ENCODE measurements at regions not wholly inside any gene's neighbourhood (a gene's known extent, or its start where the extent isn't known, plus 50 kb on each side); places are given as distances from the start of the nearest gene placed in this dataset.
"Not testable (repeated sequence)": the region's sequence is repeated elsewhere in the genome, so short reads cannot be mapped to it uniquely, and the experiment has no call there.

- DNase-seq = not testable (repeated sequence)
Measured at GRCh38 chr10:23545866-23546265, 107.0 kb downstream of the OTUD1 start.

GRCh38 chr10:23556727-23557440 is 118.0 kb downstream of the OTUD1 start:
- DNase-seq = no peak

GRCh38 chr10:23557777-23558176 is 118.9 kb downstream of the OTUD1 start:
- no peak for DNase-seq

DNA sequence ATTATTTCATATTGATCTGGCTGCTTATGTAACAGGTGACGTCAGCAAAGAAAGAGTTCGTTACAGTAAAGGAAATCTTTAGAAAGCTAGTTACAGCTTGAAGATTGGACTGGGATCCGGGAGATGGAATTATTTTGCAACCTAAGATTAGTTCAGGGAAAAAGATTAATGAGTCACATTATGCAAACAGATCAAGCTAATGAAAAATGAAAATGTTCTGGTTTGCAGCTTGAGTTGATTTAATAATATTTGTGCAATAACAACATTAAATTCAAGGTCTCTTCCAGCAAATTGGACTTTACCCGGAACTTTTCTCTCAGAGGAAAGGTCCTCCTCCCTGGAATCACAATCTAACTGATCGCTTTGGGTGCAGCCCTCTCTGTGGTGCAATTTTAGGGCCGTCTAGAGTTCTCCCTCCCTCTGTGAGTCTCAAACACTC is 119.5 kb downstream of the OTUD1 start:
- DNase-seq = no peak

DNA sequence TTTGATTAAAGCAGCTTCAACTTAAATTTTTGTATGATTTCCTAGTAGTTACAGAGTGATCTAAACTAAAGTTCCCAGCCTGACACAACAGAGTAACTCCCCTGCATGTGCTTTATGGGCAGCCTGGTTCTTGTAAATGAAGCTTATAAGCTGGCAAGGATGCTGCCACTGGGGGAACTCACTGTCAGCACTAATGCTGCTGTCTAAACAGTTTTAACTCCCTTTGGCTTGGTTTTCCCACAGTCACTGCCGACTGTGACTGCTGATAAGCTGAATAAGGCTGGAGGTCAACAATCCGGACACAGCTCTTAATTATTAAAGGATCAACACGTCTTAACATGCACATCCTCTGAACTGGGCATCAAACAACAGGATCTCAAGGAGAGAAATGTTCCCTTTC is 130.1 kb downstream of the OTUD1 start:
- no peak for DNase-seq

GRCh38 chr10:23571884-23572283 is 133.0 kb downstream of the OTUD1 start:
- DNase-seq = no peak

DNA sequence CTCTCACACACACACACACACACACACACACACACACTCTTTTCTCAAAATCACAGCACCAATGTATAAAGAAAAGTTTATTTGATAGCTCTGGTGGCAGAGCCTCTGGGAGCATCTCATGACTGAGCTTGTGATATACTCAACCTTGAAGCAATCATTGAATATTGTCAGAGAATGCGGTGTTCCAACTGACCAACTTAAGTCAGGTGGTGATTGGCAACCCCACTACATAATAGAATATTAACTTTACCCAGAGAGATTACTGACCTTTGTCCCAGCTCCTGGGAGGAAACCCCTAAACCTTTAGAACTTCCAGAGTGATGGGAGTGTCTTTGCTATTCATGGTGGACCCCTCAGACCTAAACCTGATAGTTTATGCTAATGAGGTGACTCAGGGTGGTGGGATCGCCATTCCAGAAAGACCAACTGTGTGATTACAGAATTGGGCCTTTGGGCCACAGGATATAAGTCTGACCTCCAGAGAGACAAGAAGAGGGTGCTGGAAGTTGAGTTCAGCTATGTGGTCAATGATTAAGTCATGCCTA is 143.1 kb downstream of the OTUD1 start:
- no peak for DNase-seq

DNA sequence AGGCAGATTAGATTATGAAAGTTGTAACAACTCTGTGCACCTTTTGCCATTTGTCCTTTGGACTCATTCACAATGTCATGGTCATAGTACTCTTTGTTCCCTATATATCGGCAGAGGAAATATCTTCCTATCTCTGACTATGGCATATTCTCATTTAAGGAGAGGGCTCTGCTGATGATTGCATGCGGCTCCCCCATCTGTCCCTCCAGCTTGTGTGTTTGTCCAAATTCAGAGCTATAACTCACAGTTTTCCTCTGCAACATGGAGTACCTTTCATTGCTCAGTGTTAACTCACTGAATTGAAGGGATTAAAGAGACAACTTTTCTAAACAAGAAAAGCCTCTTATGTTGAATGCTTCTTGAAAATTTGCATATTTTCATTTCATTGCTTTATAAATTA is 145.5 kb downstream of the OTUD1 start:
- DNase-seq = no peak

DNA sequence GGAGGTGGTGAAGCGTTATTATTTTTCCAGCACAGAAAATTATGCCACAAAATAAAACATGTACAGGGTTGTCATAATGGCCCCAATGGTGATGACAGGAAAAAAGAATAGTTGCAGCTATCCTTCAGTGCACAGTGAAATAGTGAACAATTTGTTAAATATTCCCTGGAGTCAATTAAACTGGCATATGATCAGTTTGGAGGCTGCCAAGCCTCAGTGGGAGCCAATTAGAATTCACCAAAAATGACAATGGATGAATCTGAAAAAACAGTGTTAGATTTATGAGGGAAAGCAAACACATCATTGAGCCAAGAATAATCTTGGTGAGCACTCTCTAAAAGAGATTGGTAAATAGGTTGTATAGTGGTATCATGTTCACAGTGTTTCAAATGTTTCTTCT is 146.3 kb downstream of the OTUD1 start:
- DNase-seq = no peak

GRCh38 chr10:23585666-23586065 is 146.8 kb downstream of the OTUD1 start:
- DNase-seq = no peak

- not testable (repeated sequence) for DNase-seq
Measured at GRCh38 chr10:23595278-23595677, 156.4 kb downstream of the OTUD1 start.

GRCh38 chr10:23604613-23605012 is 165.7 kb downstream of the OTUD1 start:
- DNase-seq = no peak

GRCh38 chr10:23606456-23606855 is 167.6 kb downstream of the OTUD1 start:
- no peak for DNase-seq

- no peak for DNase-seq
Measured at GRCh38 chr10:23608926-23609325, 170.1 kb downstream of the OTUD1 start.

DNA sequence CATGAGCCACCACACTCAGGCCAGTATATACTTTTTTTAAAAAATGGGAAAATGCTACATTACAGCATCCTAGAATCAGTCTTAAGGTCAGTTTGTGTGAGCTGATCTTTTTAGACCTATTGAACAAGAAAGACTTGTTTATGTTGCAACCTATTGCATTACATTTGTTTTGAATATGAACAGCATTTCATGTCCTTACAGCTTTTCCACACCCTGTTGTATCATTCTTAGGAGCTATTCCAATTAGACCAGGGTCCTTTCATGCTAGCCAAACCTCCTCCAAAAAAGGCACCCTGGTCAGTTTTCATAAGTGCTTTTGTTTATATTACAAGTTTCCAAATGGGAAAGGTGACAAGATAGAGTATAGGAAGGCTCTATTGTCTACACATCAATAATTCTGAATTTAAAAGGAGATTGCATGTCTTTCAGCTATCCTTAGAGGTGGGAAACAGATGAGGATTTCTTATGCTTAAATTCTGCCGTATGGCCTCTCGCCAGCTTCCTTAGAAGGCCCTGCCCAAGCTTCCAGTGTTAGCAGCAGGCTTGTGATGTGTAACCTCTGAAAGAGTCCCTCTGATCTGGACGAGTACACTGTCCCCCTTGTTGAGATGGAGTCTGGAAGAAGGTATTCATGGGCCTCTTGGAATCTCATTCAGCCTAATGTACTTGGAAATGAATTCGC is 171.9 kb downstream of the OTUD1 start:
- no peak for DNase-seq

DNA sequence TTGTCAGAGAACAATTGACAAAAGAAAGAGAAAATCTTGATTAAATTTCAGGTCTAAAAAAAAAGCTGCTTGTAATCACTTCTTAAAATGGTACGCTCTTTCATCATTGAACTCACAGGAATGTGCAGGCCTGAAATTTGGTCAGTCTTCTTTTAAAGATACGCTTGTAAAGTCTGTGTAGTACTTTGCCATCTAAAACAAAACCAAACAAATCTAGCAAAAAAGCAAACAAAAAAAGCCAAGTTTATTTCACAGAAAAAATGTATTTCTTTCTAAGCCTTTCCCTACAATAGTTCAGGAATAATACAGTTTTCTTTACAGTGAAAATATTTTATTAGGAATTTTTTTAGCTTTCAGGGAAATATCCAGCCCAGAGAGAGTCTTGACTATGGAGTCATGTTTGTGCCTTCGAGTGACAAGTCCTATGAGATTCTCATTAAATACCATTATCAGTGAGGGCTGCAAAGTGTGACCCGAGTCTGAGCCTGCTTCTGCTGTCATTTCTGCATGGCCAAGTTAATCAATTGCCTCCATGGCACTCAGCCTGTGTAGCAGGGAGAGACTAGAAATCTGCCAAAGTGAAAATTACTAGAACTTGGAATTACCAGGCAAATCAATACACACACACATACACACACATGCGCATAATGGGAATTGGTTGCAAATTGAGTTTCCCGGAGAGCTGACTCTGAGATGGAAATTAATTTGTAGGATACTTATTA is 172.6 kb downstream of the OTUD1 start:
- DNase-seq = no peak

DNA sequence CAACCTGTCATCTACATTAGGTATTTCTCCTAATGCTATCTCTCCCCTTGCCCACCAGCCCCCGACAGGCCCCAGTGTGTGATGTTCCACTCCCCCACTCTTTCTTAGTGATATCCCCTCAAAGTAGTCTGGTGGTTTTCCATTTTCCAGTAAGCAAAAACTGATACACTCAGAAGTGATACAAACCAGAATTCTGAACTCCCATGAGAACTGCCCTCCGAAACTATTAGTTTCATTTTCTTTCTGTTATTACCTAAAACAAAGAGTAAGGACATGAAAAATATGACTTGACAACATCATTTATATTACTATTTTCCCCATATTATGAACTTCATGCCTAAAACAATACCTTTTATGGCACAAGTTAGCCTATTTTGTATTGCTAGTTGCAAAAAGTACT is 175.0 kb downstream of the OTUD1 start:
- DNase-seq = no peak

- no peak for DNase-seq
Measured at GRCh38 chr10:23614483-23614882, 175.6 kb downstream of the OTUD1 start.

GRCh38 chr10:23630376-23630775 is 191.5 kb downstream of the OTUD1 start:
- DNase-seq = no peak

DNA sequence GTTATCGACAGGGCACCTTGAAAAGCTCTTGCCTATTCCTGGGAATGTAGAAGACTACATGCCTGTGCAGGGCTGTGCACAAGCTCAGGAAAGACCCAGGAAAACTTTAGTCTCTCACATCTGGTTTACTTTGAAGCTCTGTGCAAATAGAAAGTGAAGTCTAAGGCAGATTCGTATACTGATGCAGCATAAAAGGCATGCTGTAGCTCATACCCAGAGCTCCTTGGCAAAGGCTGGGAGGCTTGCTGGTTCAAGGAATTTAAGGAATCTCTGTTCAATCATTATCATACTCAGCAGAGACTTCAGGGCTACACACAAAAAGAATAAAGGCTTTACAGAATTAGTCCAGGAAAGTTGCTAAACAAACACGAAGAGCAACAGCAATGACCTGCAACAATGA is 192.0 kb downstream of the OTUD1 start:
- DNase-seq = no peak

- no peak for DNase-seq
Measured at GRCh38 chr10:23643111-23643780, 204.4 kb downstream of the OTUD1 start.

DNA sequence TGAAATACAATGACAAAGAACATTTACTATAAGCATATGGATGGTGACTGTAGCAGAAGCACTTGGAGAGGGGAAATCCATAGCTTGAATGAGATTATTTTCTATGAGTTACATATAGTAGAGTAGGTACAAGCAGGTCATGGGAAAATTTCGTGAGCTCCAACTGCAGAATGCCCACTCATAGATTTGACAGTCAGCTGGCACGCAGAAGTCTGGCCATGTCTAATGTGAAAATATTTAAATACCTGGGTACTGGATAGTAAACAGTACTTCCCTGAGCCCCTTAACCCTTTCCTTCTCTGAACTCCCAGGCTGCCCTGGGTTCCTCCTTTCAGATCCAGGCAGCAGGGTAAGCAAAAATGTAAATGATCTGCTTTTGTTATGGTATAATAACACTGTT is 209.7 kb downstream of the OTUD1 start:
- no peak for DNase-seq

GRCh38 chr10:23656735-23657134 is 217.9 kb downstream of the OTUD1 start:
- DNase-seq = no peak
